HUES64 (cell line): ENCODE measurements at regions not wholly inside any gene's neighbourhood (a gene's known extent, or its start where the extent isn't known, plus 50 kb on each side); places are given as distances from the start of the nearest gene placed in this dataset.

Source experiments
- H3K27ac ChIP-seq: 2 replicates; pipeline ENCODE4 v1.7.0; 2013; ENCODE audit warnings: low read depth, low read length, inconsistent platforms
- H3K27me3 ChIP-seq: 2 replicates; pipeline ENCODE4 v1.6.1; 2013; ENCODE audit warnings: mild to moderate bottlenecking, low read length; ENCODE audit not compliant: insufficient read depth
- H3K36me3 ChIP-seq: 2 replicates; pipeline ENCODE4 v1.6.1; 2013; ENCODE audit warnings: mild to moderate bottlenecking, low read length; ENCODE audit not compliant: insufficient read depth
- H3K4me1 ChIP-seq: 2 replicates; pipeline ENCODE4 v1.6.1; 2013; ENCODE audit warnings: mild to moderate bottlenecking, low read length, moderate library complexity; ENCODE audit not compliant: insufficient read depth
- H3K4me3 ChIP-seq: 2 replicates; pipeline ENCODE4 v1.5.1; 2013; ENCODE audit warnings: mild to moderate bottlenecking, low read length, moderate library complexity
- H3K9ac ChIP-seq: 2 replicates; pipeline ENCODE4 v1.6.1; 2013; ENCODE audit warnings: mild to moderate bottlenecking, low read depth, low read length
- H3K9me3 ChIP-seq: 2 replicates; pipeline ENCODE4 v1.6.1; 2013; ENCODE audit warnings: low read depth, low read length; ENCODE audit not compliant: insufficient read depth
- WGBS: fragments of 150-250, 120-280 bp; methylation state at CpG from one replicate; pipeline ENCODE4 v1.1.7; 2013; ENCODE audit warnings: missing lambda C conversion rate; 5-methylcytosine and 5-hydroxymethylcytosine counted together

GRCh38 chr2:8159966-8160603 is 521.8 kb upstream of the ID2 start:
- H3K27ac ChIP-seq = no peak overlapping the region
- WGBS = 75% methylated on average over 4 of the region's 4 CpGs
- no peak overlapping the region for H3K9ac ChIP-seq

GRCh38 chr2:8160959-8161358 is 520.9 kb upstream of the ID2 start:
- WGBS = 94% methylated on average over 13 of the region's 13 CpGs
- H3K27me3 ChIP-seq = no peaks in the 10 kb centered on the region
- no peak overlapping the region for H3K4me3 ChIP-seq
- H3K9ac ChIP-seq = no peak overlapping the region
- H3K4me1 ChIP-seq = peaks cover 11% of the 10 kb centered on the region
- H3K9me3 ChIP-seq = no peaks in the 10 kb centered on the region
- H3K36me3 ChIP-seq = no peaks in the 10 kb centered on the region
- no peak overlapping the region for H3K27ac ChIP-seq

More at GRCh38 chr2:8159966-8160603, 521.8 kb upstream of the ID2 start:
- Histone ChIP-seq H3K9me3 (no peaks in the 10 kb centered on the region), H3K4me1 (peaks cover 11% of the 10 kb centered on the region), H3K27me3 (no peaks in the 10 kb centered on the region), H3K36me3 (no peaks in the 10 kb centered on the region), H3K4me3 (no peak overlapping the region)

GRCh38 chr2:8162552-8162951 is 519.3 kb upstream of the ID2 start:
- no peak overlapping the region for H3K9ac ChIP-seq
- H3K4me1 ChIP-seq = peaks cover 11% of the 10 kb centered on the region
- WGBS = 94% methylated on average over 17 of the region's 17 CpGs
- H3K27ac ChIP-seq = no peak overlapping the region
- no peaks in the 10 kb centered on the region for H3K27me3 ChIP-seq
- no peak overlapping the region for H3K4me3 ChIP-seq
- no peaks in the 10 kb centered on the region for H3K9me3 ChIP-seq
- no peaks in the 10 kb centered on the region for H3K36me3 ChIP-seq

DNA sequence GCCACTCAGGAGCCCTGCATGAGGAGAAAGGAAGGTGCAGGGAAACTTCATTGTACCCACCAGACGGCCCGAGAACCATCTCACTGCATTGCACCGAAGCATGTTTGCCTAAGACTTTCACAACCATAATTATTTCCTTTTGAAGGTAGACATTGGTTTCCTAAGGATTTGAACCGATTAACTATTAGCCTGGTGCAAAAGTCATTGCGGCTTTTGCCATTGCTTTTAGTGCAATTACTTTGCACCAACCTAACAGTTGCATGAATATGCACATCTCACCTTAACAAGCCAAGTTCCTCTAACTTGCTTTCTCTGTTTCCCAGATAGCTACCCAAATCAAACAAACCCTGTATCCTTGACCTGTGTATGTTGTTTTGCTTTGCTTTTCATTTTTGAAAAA is 516.3 kb upstream of the ID2 start:
- H3K27me3 ChIP-seq = no peaks in the 10 kb centered on the region
- H3K9ac ChIP-seq = no peak overlapping the region

DNA sequence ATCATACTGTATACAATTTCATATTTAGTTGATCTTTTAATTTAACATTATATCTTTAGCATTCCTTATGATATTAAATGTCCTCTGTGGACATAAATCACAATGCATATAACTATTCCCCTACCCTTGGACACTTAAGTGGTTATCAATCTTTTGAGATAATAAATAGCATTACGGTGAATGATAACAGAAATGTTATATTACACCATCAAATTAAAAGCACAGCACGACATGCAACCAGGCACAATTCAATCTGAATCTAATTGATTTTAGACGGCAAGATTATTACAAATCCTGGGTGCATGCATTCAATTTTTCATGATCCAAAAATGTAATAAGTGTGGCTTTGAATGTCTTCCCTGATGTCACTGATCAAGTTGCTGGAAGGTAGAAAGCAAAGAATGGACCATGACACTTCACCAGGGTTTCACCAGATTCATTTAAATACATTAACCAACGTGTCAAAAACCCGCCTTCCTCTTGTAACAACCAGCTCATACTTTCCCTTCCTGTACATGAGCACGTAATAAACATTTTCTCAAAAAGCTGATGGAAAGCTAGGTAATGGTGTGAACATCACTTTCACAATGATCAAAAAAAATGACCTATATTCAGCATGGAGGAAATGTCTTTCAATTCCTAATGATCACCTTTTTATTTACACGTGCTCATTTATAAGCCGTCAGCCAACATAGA is 513.7 kb upstream of the ID2 start:
- Histone ChIP-seq H3K4me1 (peaks cover 6% of the 10 kb centered on the region; the same call in 1 of the 2 replicates), H3K4me3 (no peak overlapping the region), H3K9me3 (no peaks in the 10 kb centered on the region), H3K27ac (no peak overlapping the region), H3K27me3 (no peaks in the 10 kb centered on the region), H3K36me3 (no peaks in the 10 kb centered on the region), H3K9ac (no peak overlapping the region)
- WGBS = 97% methylated on average over 7 of the region's 8 CpGs

More for the DNA sequence above, 516.3 kb upstream of the ID2 start:
- Histone ChIP-seq H3K4me1 (peaks cover 3% of the 10 kb centered on the region; the same call in 1 of the 2 replicates), H3K27ac (no peak overlapping the region), H3K9me3 (no peaks in the 10 kb centered on the region), H3K4me3 (no peak overlapping the region), H3K36me3 (no peaks in the 10 kb centered on the region)
- 95% methylated on average over 5 of the region's 5 CpGs for WGBS

GRCh38 chr2:8168876-8169424 is 512.9 kb upstream of the ID2 start:
- Histone ChIP-seq H3K4me1 (peaks cover 6% of the 10 kb centered on the region; the same call in 1 of the 2 replicates), H3K9ac (no peak overlapping the region), H3K9me3 (no peaks in the 10 kb centered on the region), H3K36me3 (no peaks in the 10 kb centered on the region), H3K27me3 (no peaks in the 10 kb centered on the region), H3K4me3 (no peak overlapping the region), H3K27ac (no peak overlapping the region)
- 84% methylated on average over 2 of the region's 2 CpGs for WGBS

GRCh38 chr2:8169443-8169842 is 512.4 kb upstream of the ID2 start:
- H3K9me3 ChIP-seq = no peaks in the 10 kb centered on the region
- 100% methylated on average over 2 of the region's 3 CpGs for WGBS
- H3K27ac ChIP-seq = no peak overlapping the region
- peaks cover 6% of the 10 kb centered on the region; the same call in 1 of the 2 replicates for H3K4me1 ChIP-seq
- H3K27me3 ChIP-seq = no peaks in the 10 kb centered on the region
- no peak overlapping the region for H3K9ac ChIP-seq
- H3K36me3 ChIP-seq = no peaks in the 10 kb centered on the region
- H3K4me3 ChIP-seq = no peak overlapping the region

- no peak overlapping the region for H3K9ac ChIP-seq
- no peak overlapping the region for H3K27ac ChIP-seq
- no peak overlapping the region for H3K4me3 ChIP-seq
- H3K27me3 ChIP-seq = no peaks in the 10 kb centered on the region
- no peaks in the 10 kb centered on the region for H3K9me3 ChIP-seq
- WGBS = 87% methylated on average over 7 of the region's 7 CpGs
- no peaks in the 10 kb centered on the region for H3K36me3 ChIP-seq
- H3K4me1 ChIP-seq = peaks cover 6% of the 10 kb centered on the region; the same call in 1 of the 2 replicates
Observed at GRCh38 chr2:8170552-8171327, 511.1 kb upstream of the ID2 start.

DNA sequence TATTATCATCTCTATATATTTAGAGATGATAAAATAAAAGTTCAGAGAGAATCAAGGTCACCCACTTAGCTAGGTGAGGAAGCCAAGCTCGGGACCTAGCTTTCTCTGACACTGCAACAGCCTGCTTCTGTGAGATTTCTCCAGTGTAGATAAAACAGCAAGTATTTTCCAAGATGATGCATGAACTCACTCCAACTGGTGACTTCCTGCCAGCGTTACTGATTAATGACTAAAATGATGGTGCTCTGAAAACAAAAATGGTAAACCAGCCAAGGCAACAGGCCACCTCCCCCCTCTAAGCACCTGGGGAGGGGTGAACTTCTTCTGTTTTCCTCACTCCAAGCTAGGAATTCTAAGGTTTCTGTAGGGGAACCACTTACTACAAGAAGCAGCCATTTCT is 510.2 kb upstream of the ID2 start:
- Histone ChIP-seq H3K27me3 (no peaks in the 10 kb centered on the region), H3K4me1 (peaks cover 6% of the 10 kb centered on the region; the same call in 1 of the 2 replicates), H3K9me3 (no peaks in the 10 kb centered on the region), H3K27ac (no peak overlapping the region), H3K36me3 (no peaks in the 10 kb centered on the region), H3K9ac (no peak overlapping the region), H3K4me3 (no peak overlapping the region)
- WGBS = 94% methylated on average over 2 of the region's 2 CpGs

DNA sequence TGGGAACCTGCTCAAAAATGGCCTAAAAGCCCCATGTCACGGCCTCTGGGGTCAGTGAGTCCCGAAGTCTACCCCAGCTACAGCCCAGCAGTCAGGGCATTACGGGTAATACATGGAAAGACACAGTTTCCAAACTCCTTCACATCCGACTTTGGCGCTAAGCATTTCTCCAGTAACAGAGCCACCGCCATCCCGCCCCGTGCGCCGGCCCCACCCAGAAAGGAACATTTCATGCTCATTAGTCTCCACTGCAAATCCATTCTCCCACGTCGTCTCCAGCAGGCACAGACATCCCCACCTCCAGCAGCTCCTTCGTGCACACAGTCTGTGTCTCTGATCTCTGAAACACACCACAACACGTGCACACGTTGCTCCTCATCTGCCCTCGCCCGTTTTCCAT is 509.2 kb upstream of the ID2 start:
- no peak overlapping the region for H3K4me3 ChIP-seq
- peaks cover 6% of the 10 kb centered on the region; the same call in 1 of the 2 replicates for H3K4me1 ChIP-seq
- no peak overlapping the region for H3K9ac ChIP-seq
- no peaks in the 10 kb centered on the region for H3K27me3 ChIP-seq
- H3K27ac ChIP-seq = no peak overlapping the region
- H3K9me3 ChIP-seq = no peaks in the 10 kb centered on the region
- H3K36me3 ChIP-seq = no peaks in the 10 kb centered on the region
- 94% methylated on average over 17 of the region's 17 CpGs for WGBS
